ENCODE measurements at regions not wholly inside any gene's neighbourhood (a gene's known extent, or its start where the extent isn't known, plus 50 kb on each side); places are given as distances from the start of the nearest gene placed in this dataset.

DNA sequence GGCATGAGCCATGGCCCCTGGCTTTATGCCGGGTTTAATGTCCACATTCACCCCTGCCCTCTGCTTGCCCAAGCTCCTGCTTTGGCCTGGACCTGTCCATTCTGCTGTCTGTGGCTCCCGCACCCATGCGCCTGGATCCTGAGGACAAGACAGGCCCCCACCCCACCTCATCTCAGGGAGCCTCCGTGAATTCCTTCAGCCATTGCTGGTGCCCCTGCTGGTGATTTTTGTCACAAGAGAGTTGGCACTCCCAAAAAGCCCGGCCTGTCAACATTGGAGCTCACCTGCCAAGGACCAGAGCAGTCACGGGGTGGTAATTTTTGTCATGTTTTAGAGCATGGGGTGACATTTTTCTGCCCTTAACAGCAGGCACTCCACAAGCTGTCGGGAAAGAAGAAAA, 127.5 kb upstream of the PLXNA4 start:
- TF ChIP-seq CTCF (optimal IDR thresholded peaks at IDR 0.05 in 1 of 3, IDR thresholded peaks at IDR 0.05 in 1 of 3, conservative IDR thresholded peaks at IDR 0.05 in 1 of 3; ENCODE audit: extremely low read depth in 1 of 3, insufficient read depth in 2 of 3, low read length in 3 of 3) = no peak
- no peak for TF ChIP-seq EZH2 (IDR thresholded peaks at IDR 0.05; ENCODE audit: low read length)

Data from keratinocyte (primary cell).